SH-SY5Y (cell line): ENCODE measurements at regions not wholly inside any gene's neighbourhood (a gene's known extent, or its start where the extent isn't known, plus 50 kb on each side); places are given as distances from the start of the nearest gene placed in this dataset.

Experiments
- GATA2 ChIP-seq: IDR thresholded peaks from 2 replicates; pipeline ENCODE4 v1.6.1; 2011; ENCODE audit warnings: mild to moderate bottlenecking, low read depth, low read length
- GATA3 ChIP-seq: IDR thresholded peaks from 2 replicates; pipeline ENCODE4 v1.6.1; 2011; ENCODE audit warnings: low read depth, mild to moderate bottlenecking, low read length, moderate library complexity

DNA sequence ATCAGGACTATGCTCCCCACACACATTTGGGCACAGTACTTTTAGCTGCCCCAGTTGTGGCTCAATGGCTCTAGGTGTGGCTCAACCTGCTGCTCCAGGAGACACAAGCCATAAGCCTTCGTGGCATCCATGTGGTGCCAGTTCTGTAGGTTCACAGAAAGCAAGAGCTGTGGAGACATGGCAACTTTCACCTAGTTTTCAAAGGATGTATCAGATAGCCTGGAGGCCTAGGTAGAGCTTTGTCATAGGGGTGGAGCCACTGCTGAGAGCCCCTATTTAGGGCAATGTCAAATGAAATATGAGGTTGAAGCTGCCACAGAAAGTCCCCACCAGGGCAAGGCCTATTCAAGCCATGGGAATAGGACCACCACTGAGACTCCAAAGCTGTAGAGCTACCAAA lies 210.5 kb downstream of the LMO4 start:
- no peak for TF ChIP-seq GATA2
- no peak for TF ChIP-seq GATA3
